ENCODE measurements at regions not wholly inside any gene's neighbourhood (a gene's known extent, or its start where the extent isn't known, plus 50 kb on each side); places are given as distances from the start of the nearest gene placed in this dataset.

DNA sequence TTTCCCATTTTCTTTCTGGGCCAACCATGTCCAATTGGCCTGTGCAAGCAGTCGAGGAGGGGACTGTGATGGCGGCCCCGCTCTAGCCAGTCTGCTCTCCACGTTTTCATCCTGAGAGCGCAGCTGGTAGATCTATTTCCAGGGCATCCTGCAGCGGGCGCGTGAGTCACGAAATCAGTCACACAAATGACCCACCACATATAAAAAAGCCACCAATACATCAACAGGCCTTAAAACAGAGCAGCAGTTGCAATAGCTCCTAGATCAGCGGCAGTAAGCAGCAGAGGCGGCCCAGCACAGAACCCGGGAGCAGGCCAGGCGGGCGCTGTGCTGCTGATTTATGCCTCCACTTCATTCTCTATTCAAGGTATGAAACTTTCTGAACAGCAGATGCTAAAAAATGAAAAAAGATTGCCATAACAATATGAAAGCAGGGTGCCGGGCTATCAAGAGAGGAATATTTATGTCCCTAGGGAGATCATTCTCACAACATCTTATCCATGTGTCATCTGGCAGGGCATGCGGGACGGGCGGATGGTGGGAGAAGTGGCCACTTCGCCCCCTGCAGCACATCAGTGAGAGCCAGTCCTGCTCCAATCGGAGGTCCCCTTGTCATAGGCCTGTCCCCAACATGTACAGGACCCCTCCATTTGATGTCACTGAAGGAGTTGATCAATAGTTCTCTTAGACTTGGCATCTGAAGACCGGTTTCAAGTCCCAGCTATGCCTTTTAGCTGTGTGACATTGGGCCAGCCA lies 98.0 kb upstream of the GPR26 start:
- no peaks in the 10 kb centered on the region for H3K9me3 ChIP-seq
- H3K27me3 ChIP-seq: peaks cover 0 to 52% (median 20%) of the 10 kb centered on the region in 3 donors
- WGBS, 2 donors: 90 to 91% methylated on average over 21 of the region's 21 CpGs
- intact Hi-C loops (cut with DNase I): no loop called here
- H3K4me1 ChIP-seq: no peaks in the 10 kb centered on the region
- peak; percentile 43 for DNase-seq
- no peak overlapping the region for H3K4me3 ChIP-seq
- no peaks in the 10 kb centered on the region for H3K36me3 ChIP-seq
- no peak overlapping the region for H3K27ac ChIP-seq
- TF ChIP-seq POLR2A (IDR thresholded peaks at IDR 0.05): no peak
- TF ChIP-seq, protein P1, sequence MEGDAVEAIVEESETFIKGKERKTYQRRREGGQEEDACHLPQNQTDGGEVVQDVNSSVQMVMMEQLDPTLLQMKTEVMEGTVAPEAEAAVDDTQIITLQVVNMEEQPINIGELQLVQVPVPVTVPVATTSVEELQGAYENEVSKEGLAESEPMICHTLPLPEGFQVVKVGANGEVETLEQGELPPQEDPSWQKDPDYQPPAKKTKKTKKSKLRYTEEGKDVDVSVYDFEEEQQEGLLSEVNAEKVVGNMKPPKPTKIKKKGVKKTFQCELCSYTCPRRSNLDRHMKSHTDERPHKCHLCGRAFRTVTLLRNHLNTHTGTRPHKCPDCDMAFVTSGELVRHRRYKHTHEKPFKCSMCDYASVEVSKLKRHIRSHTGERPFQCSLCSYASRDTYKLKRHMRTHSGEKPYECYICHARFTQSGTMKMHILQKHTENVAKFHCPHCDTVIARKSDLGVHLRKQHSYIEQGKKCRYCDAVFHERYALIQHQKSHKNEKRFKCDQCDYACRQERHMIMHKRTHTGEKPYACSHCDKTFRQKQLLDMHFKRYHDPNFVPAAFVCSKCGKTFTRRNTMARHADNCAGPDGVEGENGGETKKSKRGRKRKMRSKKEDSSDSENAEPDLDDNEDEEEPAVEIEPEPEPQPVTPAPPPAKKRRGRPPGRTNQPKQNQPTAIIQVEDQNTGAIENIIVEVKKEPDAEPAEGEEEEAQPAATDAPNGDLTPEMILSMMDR (IDR thresholded peaks at IDR 0.05): no peak
- TF ChIP-seq EP300 (IDR thresholded peaks at IDR 0.05): no peak
- TF ChIP-seq POLR2AphosphoS5 (IDR thresholded peaks at IDR 0.05): no peak

DNA sequence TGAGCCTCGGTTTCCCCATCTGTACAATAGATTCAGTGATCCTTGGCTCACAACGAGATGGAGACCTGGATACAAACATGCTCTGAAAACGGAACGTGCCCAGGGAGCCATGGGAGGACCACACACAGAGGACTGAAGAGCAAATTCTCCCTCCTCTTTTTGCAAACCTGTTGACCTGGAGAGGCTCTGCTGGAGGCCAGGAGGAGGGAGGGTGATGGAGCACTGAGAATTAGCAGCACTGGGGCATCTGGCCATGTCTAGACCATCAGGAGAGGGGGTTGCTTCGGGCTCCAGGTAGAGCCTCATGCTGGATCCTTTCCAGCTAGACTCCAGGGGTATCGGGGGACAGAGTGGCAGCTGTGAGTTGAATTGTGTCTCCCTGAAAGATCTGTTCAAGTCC lies 97.4 kb upstream of the GPR26 start:
- 76 to 79% methylated on average over 6 of the region's 6 CpGs for WGBS, 2 donors
- no peak for TF ChIP-seq EP300 (IDR thresholded peaks at IDR 0.05)
- peak; percentile 20 for DNase-seq
- Histone ChIP-seq H3K4me1 (no peaks in the 10 kb centered on the region), H3K9me3 (no peaks in the 10 kb centered on the region), H3K27me3 (peaks cover 0 to 57% (median 20%) of the 10 kb centered on the region in 3 donors), H3K4me3 (no peak overlapping the region), H3K27ac (no peak overlapping the region), H3K36me3 (no peaks in the 10 kb centered on the region)
- intact Hi-C loops (cut with DNase I): no loop called here

DNA sequence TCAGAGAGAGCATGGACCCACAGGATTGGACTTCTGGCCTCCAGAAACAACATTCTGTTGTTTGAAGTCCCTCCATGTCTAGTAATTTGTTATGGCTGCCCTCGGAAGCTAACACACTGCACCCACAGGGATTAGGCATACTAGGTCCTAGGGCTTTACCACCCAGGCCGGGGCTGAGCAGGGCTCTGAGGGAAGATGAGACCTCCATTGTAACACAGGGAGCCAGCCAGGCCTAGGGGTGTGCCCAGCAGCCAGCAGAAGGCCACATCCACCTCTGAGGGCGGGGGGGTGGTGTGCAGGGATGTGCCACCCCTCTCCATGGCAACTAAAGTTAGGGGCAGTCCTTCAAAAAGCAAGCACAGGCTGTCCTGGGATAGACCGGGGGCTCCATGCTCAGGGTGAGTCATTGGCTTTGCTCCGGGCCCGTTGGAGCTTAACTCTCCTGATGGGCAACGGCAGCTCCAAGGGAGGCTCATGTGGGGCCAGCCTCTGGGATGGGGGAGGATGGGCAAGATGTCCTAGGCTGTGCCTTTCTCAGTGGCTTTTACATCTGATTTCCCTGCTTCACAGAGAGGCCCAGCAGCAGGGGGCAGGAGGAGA lies 96.6 kb upstream of the GPR26 start:
- 69 to 75% methylated on average over 7 of the region's 7 CpGs for WGBS, 2 donors
- peaks cover 0 to 57% (median 20%) of the 10 kb centered on the region in 3 donors for H3K27me3 ChIP-seq
- TF ChIP-seq POLR2AphosphoS5 (IDR thresholded peaks at IDR 0.05): no peak
- TF ChIP-seq EP300 (IDR thresholded peaks at IDR 0.05): no peak
- TF ChIP-seq POLR2A (IDR thresholded peaks at IDR 0.05): no peak
- TF ChIP-seq, protein P1 (IDR thresholded peaks at IDR 0.05): no peak

DNA sequence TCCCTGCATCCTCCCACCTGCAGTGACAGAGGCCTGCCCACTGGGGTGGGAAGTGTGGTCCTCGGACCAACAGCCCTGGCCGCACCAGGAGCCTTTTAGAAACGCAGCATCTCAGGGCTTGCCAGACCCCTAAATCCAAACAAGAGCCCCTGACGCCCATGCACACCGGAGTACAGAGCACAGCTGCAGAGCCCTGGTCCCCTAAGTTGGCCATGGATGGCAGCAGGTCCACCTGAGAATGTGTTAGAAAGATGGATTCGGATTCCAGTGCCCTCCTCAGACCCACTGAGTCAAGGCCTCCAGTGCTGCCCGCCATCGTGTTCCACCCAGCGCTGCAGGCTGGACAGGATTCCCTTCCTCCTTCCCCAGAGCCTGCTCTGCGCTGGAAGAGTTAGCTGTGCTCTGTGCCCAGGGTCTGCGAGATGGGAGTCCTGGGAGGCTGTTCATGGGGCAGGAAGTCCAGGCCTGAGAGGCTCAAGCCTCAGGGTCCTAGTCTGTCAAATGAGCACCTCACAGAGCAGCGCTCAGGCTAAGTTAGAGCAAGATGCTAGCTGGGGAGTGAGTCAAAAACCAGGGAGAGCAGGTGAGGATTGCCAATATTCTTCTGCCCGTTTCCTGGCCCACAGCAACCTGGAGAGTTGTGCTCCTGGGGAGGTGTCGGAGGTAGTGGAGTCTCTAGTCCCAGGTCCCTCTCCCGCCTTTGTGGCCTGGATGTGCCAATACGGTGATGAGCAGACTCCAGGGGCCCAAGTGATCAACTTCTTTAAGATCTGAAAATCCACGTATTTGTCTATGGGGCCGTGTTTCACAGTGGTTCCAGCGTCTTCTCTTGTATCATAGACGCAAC lies 95.9 kb upstream of the GPR26 start:
- peak; percentile 45 for DNase-seq
- H3K27me3 ChIP-seq: peaks cover 0 to 57% (median 20%) of the 10 kb centered on the region in 3 donors
- no peaks in the 10 kb centered on the region for H3K9me3 ChIP-seq
- H3K27ac ChIP-seq: no peak overlapping the region
- H3K36me3 ChIP-seq: no peaks in the 10 kb centered on the region
- TF ChIP-seq POLR2AphosphoS5 (IDR thresholded peaks at IDR 0.05) (no peak), EP300 (IDR thresholded peaks at IDR 0.05) (no peak), POLR2A (IDR thresholded peaks at IDR 0.05) (no peak)
- no peaks in the 10 kb centered on the region for H3K4me1 ChIP-seq
- intact Hi-C loops (cut with DNase I): no loop called here
- no peak overlapping the region for H3K4me3 ChIP-seq
- WGBS, 2 donors: 86 to 87% methylated on average over 20 of the region's 20 CpGs

More for the DNA sequence above, 96.6 kb upstream of the GPR26 start:
- Histone ChIP-seq H3K4me1 (no peaks in the 10 kb centered on the region), H3K27ac (no peak overlapping the region), H3K36me3 (no peaks in the 10 kb centered on the region), H3K9me3 (no peaks in the 10 kb centered on the region), H3K4me3 (no peak overlapping the region)
- intact Hi-C loops (cut with DNase I): no loop called here
- DNase-seq: peak; percentile 40

DNA sequence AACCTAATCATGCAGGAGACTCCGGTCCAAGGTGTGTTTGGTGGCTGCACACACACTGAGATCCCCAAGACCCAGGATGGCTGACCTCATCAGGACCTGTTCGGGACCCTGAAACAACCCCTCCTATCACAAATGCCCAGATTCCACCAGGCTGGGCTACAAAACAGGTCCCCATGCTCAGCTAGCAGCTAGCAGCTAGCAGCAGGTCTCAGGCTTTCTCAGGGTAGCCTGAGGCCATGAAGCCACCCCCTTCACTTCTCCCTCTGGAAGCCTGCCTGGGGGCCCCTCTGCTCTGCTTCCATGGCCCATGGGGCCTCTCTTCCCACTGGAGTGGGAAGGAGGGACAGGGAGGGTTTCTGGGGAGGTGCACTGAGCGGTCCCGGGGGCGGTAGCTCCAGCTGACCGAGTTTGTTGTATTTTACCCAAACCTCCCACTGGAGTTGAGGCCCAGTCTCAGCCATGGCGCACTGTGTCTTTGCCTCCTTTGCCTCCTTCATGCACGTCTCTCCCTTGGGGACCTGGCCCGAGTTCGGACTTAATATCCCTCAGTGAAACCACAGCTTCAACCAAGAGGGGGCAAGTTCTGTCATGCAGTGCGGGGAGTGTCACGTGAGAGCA lies 95.1 kb upstream of the GPR26 start:
- no peaks in the 10 kb centered on the region for H3K36me3 ChIP-seq
- TF ChIP-seq POLR2A (IDR thresholded peaks at IDR 0.05) (no peak), EP300 (IDR thresholded peaks at IDR 0.05) (no peak)
- DNase-seq: peak; percentile 24
- intact Hi-C loops (cut with DNase I): no loop called here
- no peak overlapping the region for H3K27ac ChIP-seq
- no peak overlapping the region for H3K4me3 ChIP-seq
- H3K4me1 ChIP-seq: no peaks in the 10 kb centered on the region
- H3K27me3 ChIP-seq: peaks cover 0 to 57% (median 20%) of the 10 kb centered on the region in 3 donors
- no peaks in the 10 kb centered on the region for H3K9me3 ChIP-seq
- 74 to 82% methylated on average over 12 of the region's 12 CpGs for WGBS, 2 donors

Measured in sigmoid colon (tissue), 6 donors.